Activated T-helper 2 cell treated with anti-CD3 and anti-CD28 coated beads, Interferon-gamma antibody, Interleukin-2, Interleukin-4, amounts not matched to agents 10 μg/mL and 5 μg/mL and 100 μg/mL, durations not matched to agents 14 hours and 24 hours and 36 hours (primary cell): ENCODE measurements at regions not wholly inside any gene's neighbourhood (a gene's known extent, or its start where the extent isn't known, plus 50 kb on each side); places are given as distances from the start of the nearest gene placed in this dataset.

Experiments used
- DNase-seq: peaks from one replicate; pipeline ENCODE4 v3.0.0; 2021; ENCODE audit warnings: low spot score
- H3K27ac Mint-ChIP-seq: one replicate; pipeline ENCODE4 v1.8.0; 2021; ENCODE audit warnings: mixed read lengths
- H3K27me3 Mint-ChIP-seq: one replicate; pipeline ENCODE4 v1.8.0; 2021; ENCODE audit warnings: low read depth, mixed read lengths
- H3K36me3 Mint-ChIP-seq: one replicate; pipeline ENCODE4 v1.8.0; 2021; ENCODE audit warnings: low read depth, mixed read lengths
- H3K4me1 Mint-ChIP-seq: one replicate; pipeline ENCODE4 v1.8.0; 2021; ENCODE audit warnings: low read depth, mixed read lengths
- H3K4me3 Mint-ChIP-seq: one replicate; pipeline ENCODE4 v1.8.0; 2021; ENCODE audit warnings: low read depth, mild to moderate bottlenecking, moderate library complexity, mixed read lengths
- H3K9me3 Mint-ChIP-seq: one replicate; pipeline ENCODE4 v1.8.0; 2021; ENCODE audit warnings: mixed read lengths
- intact Hi-C: fragments of 100-400 bp; cut with micrococcal nuclease; formaldehyde crosslinking; loops from one replicate; pipeline ENCODE4 v1.15.1; 2023

DNA sequence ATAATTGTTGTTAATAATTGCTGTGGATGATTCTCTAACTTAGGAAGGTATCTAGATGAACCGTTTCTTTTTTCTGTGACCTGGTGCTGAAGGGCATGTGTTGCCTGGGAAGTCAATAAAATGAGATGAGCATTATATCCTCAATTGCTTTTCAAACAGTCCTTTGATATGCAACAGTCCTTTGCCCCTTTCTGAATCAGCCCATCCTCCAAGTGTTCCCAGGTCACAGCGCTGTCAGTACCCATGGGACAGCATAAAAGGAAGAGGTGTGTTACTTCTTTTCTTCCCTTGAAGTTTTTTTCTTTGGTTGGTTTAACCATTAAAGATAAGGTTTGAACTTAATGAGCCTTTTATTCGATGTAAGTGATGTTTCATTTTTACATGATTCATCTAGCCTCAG, 651.8 kb downstream of the SEMA5A start:
- Mint-ChIP-seq H3K9me3 (peaks cover 39% of the 10 kb centered on the region), H3K4me1 (no peaks in the 10 kb centered on the region), H3K4me3 (no peak overlapping the region), H3K27me3 (no peaks in the 10 kb centered on the region), H3K27ac (no peak overlapping the region), H3K36me3 (no peaks in the 10 kb centered on the region)
- no peak for DNase-seq
- intact Hi-C loops: no loop called here

DNA sequence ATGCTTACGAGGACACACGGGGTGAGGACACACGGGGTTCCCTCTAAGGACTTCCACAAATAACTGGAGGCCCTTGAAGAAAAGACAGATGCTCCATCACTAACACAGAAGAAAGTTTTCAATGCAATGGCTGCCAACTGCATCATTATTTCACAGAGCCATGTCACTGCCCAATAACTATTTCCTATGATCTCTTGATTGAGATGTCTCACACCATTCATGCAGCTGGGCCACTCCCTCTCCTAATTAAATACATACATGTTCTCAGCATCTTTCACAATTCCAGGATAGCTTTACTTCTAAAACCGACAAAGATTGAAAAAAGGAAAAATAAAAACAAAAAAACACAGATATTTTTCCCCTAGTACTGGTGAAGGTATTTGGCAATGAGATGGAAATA, 650.8 kb downstream of the SEMA5A start:
- no peaks in the 10 kb centered on the region for H3K4me1 Mint-ChIP-seq
- H3K36me3 Mint-ChIP-seq: no peaks in the 10 kb centered on the region
- H3K27ac Mint-ChIP-seq: no peak overlapping the region
- H3K27me3 Mint-ChIP-seq: no peaks in the 10 kb centered on the region
- no peak for DNase-seq
- no peak overlapping the region for H3K4me3 Mint-ChIP-seq
- H3K9me3 Mint-ChIP-seq: peaks cover 41% of the 10 kb centered on the region
- intact Hi-C loops: no loop called here

DNA sequence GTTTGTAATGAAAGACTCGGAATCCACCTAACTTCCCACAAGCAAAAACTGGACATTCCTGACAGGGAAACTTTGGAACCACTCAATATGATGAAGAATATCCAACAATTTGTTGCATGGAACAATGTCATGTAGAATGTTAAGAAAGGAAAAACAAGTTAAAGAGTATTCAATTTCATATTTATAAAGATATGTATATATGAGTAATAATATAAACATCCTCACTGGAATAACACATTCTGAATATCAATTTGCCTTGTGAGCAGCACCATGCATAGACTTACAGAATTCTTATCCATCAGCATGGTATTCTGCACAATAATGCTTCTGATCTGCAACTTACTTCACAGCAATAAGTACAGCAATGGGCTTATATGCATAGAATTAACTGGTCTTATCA, 650.3 kb downstream of the SEMA5A start:
- no peaks in the 10 kb centered on the region for H3K27me3 Mint-ChIP-seq
- H3K36me3 Mint-ChIP-seq: no peaks in the 10 kb centered on the region
- no peak overlapping the region for H3K27ac Mint-ChIP-seq
- H3K4me3 Mint-ChIP-seq: no peak overlapping the region
- H3K4me1 Mint-ChIP-seq: no peaks in the 10 kb centered on the region
- intact Hi-C loops: no loop called here
- H3K9me3 Mint-ChIP-seq: peaks cover 41% of the 10 kb centered on the region
- no peak for DNase-seq

DNA sequence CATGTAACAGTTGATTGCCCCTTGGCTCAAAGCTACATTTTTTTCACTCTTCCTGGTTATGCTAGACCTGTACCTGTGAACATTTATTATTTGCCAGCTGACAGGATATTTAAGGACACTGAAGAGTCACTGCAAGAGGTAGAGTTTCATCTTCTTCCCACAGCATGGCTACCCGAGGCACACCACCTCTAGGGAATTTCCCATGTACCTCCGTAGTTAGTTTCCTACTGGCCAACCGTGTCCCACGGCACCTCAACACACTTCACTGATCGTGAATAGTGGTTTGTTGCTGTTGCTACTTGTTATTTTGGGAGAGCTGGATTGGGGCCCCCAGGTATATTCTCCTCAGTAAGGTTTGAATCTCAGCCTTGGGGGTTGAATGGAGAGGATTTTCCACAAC, 648.6 kb downstream of the SEMA5A start:
- intact Hi-C loops: no loop called here

GRCh38 chr5:8905021-8905420, 640.9 kb downstream of the SEMA5A start:
- Mint-ChIP-seq H3K36me3 (no peaks in the 10 kb centered on the region), H3K27me3 (no peaks in the 10 kb centered on the region), H3K4me3 (no peak overlapping the region), H3K4me1 (no peaks in the 10 kb centered on the region), H3K27ac (no peak overlapping the region), H3K9me3 (peaks cover 22% of the 10 kb centered on the region)
- intact Hi-C loops: no loop called here
- DNase-seq: no peak

More for the DNA sequence above, 648.6 kb downstream of the SEMA5A start:
- Mint-ChIP-seq H3K27ac (no peak overlapping the region), H3K36me3 (no peaks in the 10 kb centered on the region), H3K4me1 (no peaks in the 10 kb centered on the region), H3K4me3 (no peak overlapping the region), H3K9me3 (peaks cover 28% of the 10 kb centered on the region), H3K27me3 (no peaks in the 10 kb centered on the region)
- no peak for DNase-seq

DNA sequence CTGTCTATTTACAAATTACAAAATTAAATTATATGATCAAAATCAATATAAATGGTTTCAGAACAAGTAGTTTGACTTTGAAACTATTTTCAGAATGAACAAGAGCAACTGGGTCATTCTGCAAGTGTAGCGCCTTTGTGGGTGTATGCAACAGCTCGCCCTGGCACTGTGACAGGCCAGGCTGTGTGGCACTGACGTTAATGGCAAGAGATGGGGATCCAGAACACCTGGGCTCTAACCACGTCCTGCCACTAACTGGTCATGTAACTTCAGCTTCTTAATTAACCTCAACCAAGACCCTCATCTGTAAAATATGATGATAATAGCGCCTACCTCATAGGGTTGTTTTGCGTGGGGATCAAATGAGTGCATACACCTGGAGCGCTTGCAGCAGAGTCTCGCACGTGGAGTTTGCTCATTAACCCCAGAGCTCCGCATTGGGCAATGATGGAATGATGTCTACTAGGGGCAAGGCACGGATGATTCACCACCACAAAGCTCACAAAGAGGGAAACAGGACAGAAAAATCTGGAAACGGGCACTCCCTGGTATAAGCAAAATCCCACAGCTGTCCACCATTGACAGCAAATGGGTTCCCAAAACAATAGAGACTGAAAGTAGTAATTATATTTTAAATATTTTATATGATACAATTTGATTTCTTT, 639.4 kb downstream of the SEMA5A start:
- intact Hi-C loops: no loop called here
- peaks cover 22% of the 10 kb centered on the region for H3K9me3 Mint-ChIP-seq

GRCh38 chr5:8907168-8907868, 638.6 kb downstream of the SEMA5A start:
- H3K4me1 Mint-ChIP-seq: no peaks in the 10 kb centered on the region
- H3K9me3 Mint-ChIP-seq: peaks cover 22% of the 10 kb centered on the region
- no peak overlapping the region for H3K27ac Mint-ChIP-seq
- intact Hi-C loops: no loop called here
- no peak for DNase-seq
- no peaks in the 10 kb centered on the region for H3K27me3 Mint-ChIP-seq
- H3K36me3 Mint-ChIP-seq: no peaks in the 10 kb centered on the region
- H3K4me3 Mint-ChIP-seq: no peak overlapping the region

More for the DNA sequence above, 639.4 kb downstream of the SEMA5A start:
- Mint-ChIP-seq H3K36me3 (no peaks in the 10 kb centered on the region), H3K4me3 (no peak overlapping the region), H3K4me1 (no peaks in the 10 kb centered on the region), H3K27me3 (no peaks in the 10 kb centered on the region), H3K27ac (no peak overlapping the region)
- no peak for DNase-seq

GRCh38 chr5:8908055-8908683, 637.7 kb downstream of the SEMA5A start:
- no peak for DNase-seq
- Mint-ChIP-seq H3K27ac (no peak overlapping the region), H3K27me3 (no peaks in the 10 kb centered on the region), H3K4me1 (no peaks in the 10 kb centered on the region), H3K36me3 (no peaks in the 10 kb centered on the region), H3K4me3 (no peak overlapping the region), H3K9me3 (peaks cover 22% of the 10 kb centered on the region)
- intact Hi-C loops: no loop called here

- no peak overlapping the region for H3K27ac Mint-ChIP-seq
- H3K4me3 Mint-ChIP-seq: no peak overlapping the region
- H3K4me1 Mint-ChIP-seq: no peaks in the 10 kb centered on the region
- H3K9me3 Mint-ChIP-seq: peaks cover 11% of the 10 kb centered on the region
- no peaks in the 10 kb centered on the region for H3K27me3 Mint-ChIP-seq
- no peak for DNase-seq
- intact Hi-C loops: no loop called here
- H3K36me3 Mint-ChIP-seq: no peaks in the 10 kb centered on the region
Observed at GRCh38 chr5:8912106-8912505, 633.8 kb downstream of the SEMA5A start.

- H3K27me3 Mint-ChIP-seq: no peaks in the 10 kb centered on the region
- intact Hi-C loops: no loop called here
- no peak overlapping the region for H3K27ac Mint-ChIP-seq
- DNase-seq: no peak
- H3K4me3 Mint-ChIP-seq: no peak overlapping the region
- H3K9me3 Mint-ChIP-seq: peaks cover 4% of the 10 kb centered on the region
- no peaks in the 10 kb centered on the region for H3K4me1 Mint-ChIP-seq
- H3K36me3 Mint-ChIP-seq: no peaks in the 10 kb centered on the region
Observed at GRCh38 chr5:8913522-8913921, 632.4 kb downstream of the SEMA5A start.

DNA sequence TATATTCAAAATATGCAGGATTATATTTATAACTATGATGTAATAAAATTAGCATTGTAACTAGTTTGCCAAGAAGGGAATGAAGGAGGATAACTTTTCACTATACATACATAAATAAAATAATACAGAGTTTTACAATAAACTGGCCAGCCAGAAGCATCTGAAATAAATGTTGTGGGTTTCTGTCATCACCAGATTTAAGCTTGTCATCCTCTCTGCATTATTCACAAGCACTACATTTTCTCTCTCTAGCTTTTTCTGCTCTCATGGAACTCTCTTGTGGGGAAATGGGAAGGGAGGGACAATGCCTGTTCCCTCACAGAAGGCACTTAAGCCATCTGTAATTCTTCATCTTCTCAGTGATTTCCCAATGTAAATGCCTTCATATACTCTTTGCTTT, 626.8 kb downstream of the SEMA5A start:
- H3K4me3 Mint-ChIP-seq: no peak overlapping the region
- H3K9me3 Mint-ChIP-seq: peaks cover 12% of the 10 kb centered on the region
- DNase-seq: no peak
- no peak overlapping the region for H3K27ac Mint-ChIP-seq
- no peaks in the 10 kb centered on the region for H3K27me3 Mint-ChIP-seq
- intact Hi-C loops: no loop called here
- no peaks in the 10 kb centered on the region for H3K4me1 Mint-ChIP-seq
- H3K36me3 Mint-ChIP-seq: no peaks in the 10 kb centered on the region

DNA sequence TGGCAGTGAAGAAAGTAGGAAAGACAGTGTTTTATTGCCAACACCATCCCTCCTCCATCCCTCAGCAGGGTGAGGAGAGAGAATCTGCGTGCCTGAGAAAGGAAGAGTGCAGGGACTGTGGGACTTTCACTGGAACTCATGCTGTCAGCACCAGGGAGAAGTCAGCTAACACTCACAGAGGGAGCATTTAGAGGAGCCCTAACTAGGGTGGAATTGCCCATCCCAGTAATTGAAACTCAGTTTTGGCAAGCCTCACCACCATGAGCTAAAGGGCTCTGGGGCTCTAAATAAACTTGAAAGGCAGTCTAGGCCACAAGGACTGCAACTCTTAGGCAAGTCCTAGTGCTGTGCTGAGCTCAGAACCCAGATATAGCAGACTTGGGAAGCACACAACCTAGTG, 622.3 kb downstream of the SEMA5A start:
- H3K4me3 Mint-ChIP-seq: no peak overlapping the region
- intact Hi-C loops: no loop called here
- no peak for DNase-seq
- no peaks in the 10 kb centered on the region for H3K4me1 Mint-ChIP-seq
- no peak overlapping the region for H3K27ac Mint-ChIP-seq
- H3K9me3 Mint-ChIP-seq: peaks cover 12% of the 10 kb centered on the region
- H3K36me3 Mint-ChIP-seq: no peaks in the 10 kb centered on the region
- no peaks in the 10 kb centered on the region for H3K27me3 Mint-ChIP-seq

GRCh38 chr5:8924054-8924793, 621.7 kb downstream of the SEMA5A start:
- H3K4me1 Mint-ChIP-seq: no peaks in the 10 kb centered on the region
- H3K36me3 Mint-ChIP-seq: no peaks in the 10 kb centered on the region
- H3K9me3 Mint-ChIP-seq: peaks cover 14% of the 10 kb centered on the region

More at GRCh38 chr5:8924054-8924793, 621.7 kb downstream of the SEMA5A start:
- no peak overlapping the region for H3K4me3 Mint-ChIP-seq
- DNase-seq: no peak
- intact Hi-C loops: no loop called here
- H3K27me3 Mint-ChIP-seq: no peaks in the 10 kb centered on the region
- no peak overlapping the region for H3K27ac Mint-ChIP-seq
